Vagina (tissue), 2 donors: ENCODE measurements at regions not wholly inside any gene's neighbourhood (a gene's known extent, or its start where the extent isn't known, plus 50 kb on each side); places are given as distances from the start of the nearest gene placed in this dataset.

Source experiments
- POLR2A ChIP-seq, 2 donors: fragments of 450-650 bp; IDR thresholded peaks; one replicate each; pipeline ENCODE4 v1.6.1; 2017; ENCODE audit warnings: antibody characterized with exemption in 2 of 2, mild to moderate bottlenecking in 2 of 2, moderate library complexity in 2 of 2
- POLR2AphosphoS5 ChIP-seq, 2 donors: sonication (generic); formaldehyde crosslinking; IDR thresholded peaks; one replicate each; pipeline ENCODE4 v1.9.0; 2017; ENCODE audit warnings: antibody characterized with exemption in 2 of 2, mild to moderate bottlenecking in 2 of 2, low read depth in 1 of 2; ENCODE audit not compliant: insufficient read depth in 1 of 2
- TF ChIP-seq, protein P1 (sequence below), 3 experiments: fragments of 450-650 bp in 2 of 3; fragments of 200-600 bp in 1 of 3; sonication (generic) in 1 of 3; IDR thresholded peaks; one replicate each; pipeline ENCODE4 v1.5.1; 2017 to 2019; ENCODE audit warnings: antibody characterized with exemption in 3 of 3, mild to moderate bottlenecking in 2 of 3, moderate library complexity in 2 of 3

DNA sequence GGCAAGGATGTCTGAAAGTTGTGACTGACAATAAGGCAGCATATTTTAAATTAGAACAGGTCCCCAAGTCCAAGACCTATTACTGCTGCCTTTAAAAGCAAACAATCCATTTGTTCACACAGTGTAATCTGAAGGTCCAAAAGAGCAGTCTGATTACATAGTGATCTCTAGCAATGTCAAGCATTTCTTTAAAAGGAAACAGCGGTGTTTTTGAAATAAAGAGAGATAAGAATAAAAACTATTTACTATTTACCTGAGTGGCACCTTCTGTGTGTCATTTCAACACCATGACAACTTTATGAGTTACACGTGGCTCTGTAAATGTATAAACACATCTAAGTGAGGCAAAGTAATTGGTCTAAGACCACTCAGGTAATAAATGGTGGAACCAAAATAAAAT is 1009.9 kb upstream of the CNTNAP5 start:
- TF ChIP-seq, protein P1, sequence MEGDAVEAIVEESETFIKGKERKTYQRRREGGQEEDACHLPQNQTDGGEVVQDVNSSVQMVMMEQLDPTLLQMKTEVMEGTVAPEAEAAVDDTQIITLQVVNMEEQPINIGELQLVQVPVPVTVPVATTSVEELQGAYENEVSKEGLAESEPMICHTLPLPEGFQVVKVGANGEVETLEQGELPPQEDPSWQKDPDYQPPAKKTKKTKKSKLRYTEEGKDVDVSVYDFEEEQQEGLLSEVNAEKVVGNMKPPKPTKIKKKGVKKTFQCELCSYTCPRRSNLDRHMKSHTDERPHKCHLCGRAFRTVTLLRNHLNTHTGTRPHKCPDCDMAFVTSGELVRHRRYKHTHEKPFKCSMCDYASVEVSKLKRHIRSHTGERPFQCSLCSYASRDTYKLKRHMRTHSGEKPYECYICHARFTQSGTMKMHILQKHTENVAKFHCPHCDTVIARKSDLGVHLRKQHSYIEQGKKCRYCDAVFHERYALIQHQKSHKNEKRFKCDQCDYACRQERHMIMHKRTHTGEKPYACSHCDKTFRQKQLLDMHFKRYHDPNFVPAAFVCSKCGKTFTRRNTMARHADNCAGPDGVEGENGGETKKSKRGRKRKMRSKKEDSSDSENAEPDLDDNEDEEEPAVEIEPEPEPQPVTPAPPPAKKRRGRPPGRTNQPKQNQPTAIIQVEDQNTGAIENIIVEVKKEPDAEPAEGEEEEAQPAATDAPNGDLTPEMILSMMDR (IDR thresholded peaks at IDR 0.05) = no peak
- TF ChIP-seq POLR2AphosphoS5 (IDR thresholded peaks at IDR 0.05; ENCODE audit: insufficient read depth in 1 of 2, low read depth in 1 of 2) = no peak
- no peak for TF ChIP-seq POLR2A (IDR thresholded peaks at IDR 0.05)
